Heart left ventricle (tissue), 13 donors: ENCODE measurements at regions not wholly inside any gene's neighbourhood (a gene's known extent, or its start where the extent isn't known, plus 50 kb on each side); places are given as distances from the start of the nearest gene placed in this dataset.

Experiments
- CTCF ChIP-seq, 12 donors: fragments of 200-600 bp; sonication (generic) in 4 of 12; IDR thresholded peaks; one replicate each; pipeline versions ENCODE4 v1.5.0 to v1.8.0; 2018 to 2022; ENCODE audit warnings: antibody characterized with exemption in 12 of 12, mild to moderate bottlenecking in 5 of 12
- POLR2A ChIP-seq, 2 donors: fragments of 450-650 bp; IDR thresholded peaks; one replicate each; pipeline ENCODE4 v1.6.1; 2017; ENCODE audit warnings: antibody characterized with exemption in 2 of 2, mild to moderate bottlenecking in 2 of 2, moderate library complexity in 2 of 2
- donor health status: ischemic (EF 13 %, LVEDD 7.1; RV severe dilation, severe dysfunction).
- donor health status: DM: no; HTN: yes; CAD: no.
- donor health status: DM: no; HTN: no; CAD: no.
- donor health status: ischemic (EF 25% LVEDD 6.9; RV normal size, moderate dysfunction).
- donor health status: ischemic (EF 25% LVEDD 5.7; RV mildly dilated, moderate dysfunction).
- donor health status: ischemic (EF 35%, LVEDD 5.7; RV mildly dilated, moderate dysfunction).
- donor health status: nonischemic (EF 11% LVEDD 7.7; RV severe dilation, severe dysfunction).
- donor health status: DM: yes; HTN: yes; CAD: no.
- donor health status: PGD.
- donor health status: ischemic (EF 29% LVEDD 5.4; RV normal size, mild dysfunction).
- donor health status: nonischemic (EF 23%, LVEDD 6.1; RV moderate dilation, normal function).

- TF ChIP-seq CTCF (IDR thresholded peaks at IDR 0.05) (no peak), POLR2A (IDR thresholded peaks at IDR 0.05) (no peak)
These were observed 128.1 kb upstream of the ARID2 start for GRCh38 chr12:45601390-45601789.
